ENCODE measurements at regions not wholly inside any gene's neighbourhood (a gene's known extent, or its start where the extent isn't known, plus 50 kb on each side); places are given as distances from the start of the nearest gene placed in this dataset.

GRCh38 chr2:240233885-240234502 is 93.5 kb upstream of the OTOS start:
- peaks cover 6% of the 10 kb centered on the region for H3K9me3 ChIP-seq (ENCODE audit: control insufficient read depth, insufficient read depth, low read length)
- no peaks in the 10 kb centered on the region for H3K79me1 ChIP-seq (ENCODE audit: low read depth in 1 of 2, low read length in 2 of 2)
- H3K9ac ChIP-seq (ENCODE audit: low read depth, low read length) = no peak overlapping the region
- in situ Hi-C loops (cut with MboI; ENCODE audit: low sequenced_read_pairs) = loop anchor here (5.0 kb wide), 1 partner anchor 203 kb away; the partner anchor contains the start of gene GPC1
- peaks cover 14% of the 10 kb centered on the region for H3K4me1 ChIP-seq (ENCODE audit: control insufficient read depth, insufficient read depth, low read length)
- no peak overlapping the region for H3K56ac ChIP-seq (ENCODE audit: extremely low read depth, insufficient read depth, low read length)
- no peak overlapping the region for H2AK9ac ChIP-seq (replicated peaks; ENCODE audit: low read depth, low read length, poor library complexity)
- no peak overlapping the region; the same call in 1 of the 2 replicates for H3K4ac ChIP-seq (ENCODE audit: low read depth, low read length)
- no peak overlapping the region for H2BK15ac ChIP-seq (ENCODE audit: low read depth, low read length)
- intact Hi-C loops (cut with micrococcal nuclease) = loop anchor here (1.0 to 5.0 kb wide), 4 partner anchors 84 to 333 kb away; partner anchors contain the start of gene RNPEPL1
- H2BK120ac ChIP-seq (ENCODE audit: low read depth, low read length) = no peak overlapping the region
- 71% methylated on average over 6 of the region's 15 CpGs; no CpG with 5 or more reads in 1 of the 2 experiments for WGBS, 2 experiments (ENCODE audit: extremely low coverage in 2 of 2, insufficient read length in 1 of 2)
- H3K27ac ChIP-seq (ENCODE audit: insufficient read depth, low read length) = no peak overlapping the region
- H4K5ac ChIP-seq (ENCODE audit: low read depth, low read length) = no peak overlapping the region
- no peak overlapping the region for H3K18ac ChIP-seq (ENCODE audit: low read depth, low read length)
- no TSS peak for BruUV-seq (replicated peaks)
- no peaks in the 10 kb centered on the region for H3K36me3 ChIP-seq (ENCODE audit: control insufficient read depth, insufficient read depth, low read length)
- H2BK5ac ChIP-seq (ENCODE audit: low read depth, low read length, poor library complexity, severe bottlenecking) = no peak overlapping the region
- H4K8ac ChIP-seq (ENCODE audit: low read depth in 2 of 2, low read length in 2 of 2) = no peak overlapping the region
- no peak for ATAC-seq (ENCODE audit: low read depth)
- CTCF ChIA-PET = interaction anchor here (1.0 to 2.0 kb wide), 2 partner anchors 202 to 205 kb away, joined by 3 to 10 read pairs; no protein-coding TSS in a partner anchor
- no peak overlapping the region for H3K23ac ChIP-seq (ENCODE audit: low read depth, low read length)
- POLR2A ChIA-PET (ENCODE audit: unreplicated experiment) = no interaction called here
- H3K4me3 ChIP-seq (ENCODE audit: insufficient read depth, low read depth, low read length) = no peak overlapping the region
- dilution Hi-C loops (cut with HindIII; ENCODE audit: low sequenced_read_pairs, unreplicated experiment) = no loop called here
- H2AFZ ChIP-seq (replicated peaks; ENCODE audit: low read length, poor library complexity) = peak overlapping the region; percentile 1
- DNase-seq = no peak
- TF ChIP-seq MAZ (IDR thresholded peaks at IDR 0.05; ENCODE audit: borderline replicate concordance, low read depth, low read length) (0 out of 2 replicates have a peak, but pooled peaks have one; percentile 3), RFX5 (IDR thresholded peaks at IDR 0.05; ENCODE audit: low read depth, low read length) (no peak)
- no peak overlapping the region; the same call in 1 of the 2 replicates for H2AK5ac ChIP-seq (ENCODE audit: low read depth, low read length)
- H3K4me2 ChIP-seq (ENCODE audit: low read depth, low read length) = no peak overlapping the region
- no peak overlapping the region for H3K14ac ChIP-seq (replicated peaks; ENCODE audit: low read depth, low read length)
- H3K9me1 ChIP-seq (ENCODE audit: insufficient read depth, low read length) = peaks cover 8% of the 10 kb centered on the region
- H2BK20ac ChIP-seq (ENCODE audit: low read depth, low read length) = no peak overlapping the region
- H3K27me3 ChIP-seq (ENCODE audit: control insufficient read depth, insufficient read depth, low read length) = no peaks in the 10 kb centered on the region; the same call in 1 of the 2 replicates
- no peak overlapping the region for H4K91ac ChIP-seq (ENCODE audit: insufficient read depth, low read depth, low read length)
- no peaks in the 10 kb centered on the region for H4K20me1 ChIP-seq (ENCODE audit: insufficient read depth, low read length)

All from IMR-90 (cell line).